SK-N-SH (cell line): ENCODE measurements at regions not wholly inside any gene's neighbourhood (a gene's known extent, or its start where the extent isn't known, plus 50 kb on each side); places are given as distances from the start of the nearest gene placed in this dataset.
"Not testable (repeated sequence)": the region's sequence is repeated elsewhere in the genome, so short reads cannot be mapped to it uniquely, and the experiment has no call there.

Source experiments
- JUND ChIP-seq: IDR thresholded peaks from 2 replicates; pipeline ENCODE4 v1.4.0; 2012
- TAF1 ChIP-seq: IDR thresholded peaks from 2 replicates; pipeline ENCODE4 v1.6.1; 2012; ENCODE audit warnings: low read depth, mild to moderate bottlenecking, low read length, moderate library complexity, borderline replicate concordance
- TEAD4 ChIP-seq: IDR thresholded peaks from 2 replicates; pipeline ENCODE4 v1.4.0; 2012; ENCODE audit warnings: mild to moderate bottlenecking, borderline replicate concordance; ENCODE audit not compliant: insufficient read depth
- TF ChIP-seq, protein P1 (sequence below): fragments of 200-600 bp; sonication (generic); IDR thresholded peaks from 2 replicates; pipeline ENCODE4 v1.6.1; 2017; ENCODE audit warnings: antibody characterized with exemption, mild to moderate bottlenecking, moderate library complexity
- TF ChIP-seq, protein P2 (sequence below): IDR thresholded peaks from 2 replicates; pipeline ENCODE4 v1.4.0; 2012; ENCODE audit warnings: low read depth, borderline replicate concordance

DNA sequence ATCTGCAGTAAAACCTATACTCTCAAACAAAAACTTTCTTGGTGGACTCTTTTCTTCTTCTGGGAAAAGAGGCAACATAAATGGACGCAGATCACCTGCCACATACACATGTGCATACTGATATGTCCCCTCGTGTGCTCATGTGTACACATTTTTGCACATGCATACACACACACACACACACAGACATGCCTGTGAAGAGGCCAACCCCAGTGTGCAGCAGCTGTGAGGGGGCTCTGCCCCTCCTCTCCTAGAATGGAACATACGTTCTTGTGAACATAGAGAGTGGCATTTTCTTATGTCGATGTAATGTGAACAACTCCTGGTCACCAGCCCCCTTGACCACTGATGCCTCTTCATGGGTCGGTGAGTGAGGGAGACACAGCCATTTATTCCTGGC lies 188.9 kb upstream of the PLGLB2 start:
- TF ChIP-seq, protein P1, sequence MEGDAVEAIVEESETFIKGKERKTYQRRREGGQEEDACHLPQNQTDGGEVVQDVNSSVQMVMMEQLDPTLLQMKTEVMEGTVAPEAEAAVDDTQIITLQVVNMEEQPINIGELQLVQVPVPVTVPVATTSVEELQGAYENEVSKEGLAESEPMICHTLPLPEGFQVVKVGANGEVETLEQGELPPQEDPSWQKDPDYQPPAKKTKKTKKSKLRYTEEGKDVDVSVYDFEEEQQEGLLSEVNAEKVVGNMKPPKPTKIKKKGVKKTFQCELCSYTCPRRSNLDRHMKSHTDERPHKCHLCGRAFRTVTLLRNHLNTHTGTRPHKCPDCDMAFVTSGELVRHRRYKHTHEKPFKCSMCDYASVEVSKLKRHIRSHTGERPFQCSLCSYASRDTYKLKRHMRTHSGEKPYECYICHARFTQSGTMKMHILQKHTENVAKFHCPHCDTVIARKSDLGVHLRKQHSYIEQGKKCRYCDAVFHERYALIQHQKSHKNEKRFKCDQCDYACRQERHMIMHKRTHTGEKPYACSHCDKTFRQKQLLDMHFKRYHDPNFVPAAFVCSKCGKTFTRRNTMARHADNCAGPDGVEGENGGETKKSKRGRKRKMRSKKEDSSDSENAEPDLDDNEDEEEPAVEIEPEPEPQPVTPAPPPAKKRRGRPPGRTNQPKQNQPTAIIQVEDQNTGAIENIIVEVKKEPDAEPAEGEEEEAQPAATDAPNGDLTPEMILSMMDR, result not testable (repeated sequence)
- TF ChIP-seq, protein P2, sequence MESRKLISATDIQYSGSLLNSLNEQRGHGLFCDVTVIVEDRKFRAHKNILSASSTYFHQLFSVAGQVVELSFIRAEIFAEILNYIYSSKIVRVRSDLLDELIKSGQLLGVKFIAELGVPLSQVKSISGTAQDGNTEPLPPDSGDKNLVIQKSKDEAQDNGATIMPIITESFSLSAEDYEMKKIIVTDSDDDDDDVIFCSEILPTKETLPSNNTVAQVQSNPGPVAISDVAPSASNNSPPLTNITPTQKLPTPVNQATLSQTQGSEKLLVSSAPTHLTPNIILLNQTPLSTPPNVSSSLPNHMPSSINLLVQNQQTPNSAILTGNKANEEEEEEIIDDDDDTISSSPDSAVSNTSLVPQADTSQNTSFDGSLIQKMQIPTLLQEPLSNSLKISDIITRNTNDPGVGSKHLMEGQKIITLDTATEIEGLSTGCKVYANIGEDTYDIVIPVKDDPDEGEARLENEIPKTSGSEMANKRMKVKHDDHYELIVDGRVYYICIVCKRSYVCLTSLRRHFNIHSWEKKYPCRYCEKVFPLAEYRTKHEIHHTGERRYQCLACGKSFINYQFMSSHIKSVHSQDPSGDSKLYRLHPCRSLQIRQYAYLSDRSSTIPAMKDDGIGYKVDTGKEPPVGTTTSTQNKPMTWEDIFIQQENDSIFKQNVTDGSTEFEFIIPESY, result not testable (repeated sequence)
- TF ChIP-seq TEAD4, TAF1, JUND: not testable (repeated sequence)
